GM12878 (cell line): ENCODE measurements at regions not wholly inside any gene's neighbourhood (a gene's known extent, or its start where the extent isn't known, plus 50 kb on each side); places are given as distances from the start of the nearest gene placed in this dataset.

ENCODE experiments used
- ATAC-seq: fragments of 200-7000 bp; cut with Tn5 transposase; 3 replicates; pipeline ENCODE4 v1.9.1; 2020; ENCODE audit warnings: mild to moderate bottlenecking, moderate library complexity
- BruUV-seq: library from RNA; stranded (reverse); fragments of 400-500 nt; replicated peaks from 2 replicates; lab custom pipeline; 2021; lab: Mats Ljungman, UMichigan
- CTCF ChIA-PET: fragments of 300-600 bp; sonication (Branson Sonifier 250); formaldehyde crosslinking; extraction: SDS; loops from one replicate; lab custom pipeline; 2021; ENCODE audit warnings: inconsistent platforms; lab: Yijun Ruan, JAX
- POLR2A ChIA-PET: fragments of 350-600 bp; formaldehyde crosslinking; extraction: SDS; loops from one replicate; lab custom pipeline; 2021; ENCODE audit warnings: inconsistent platforms; lab: Charles Lee
- RAD21 ChIA-PET: fragments of 300-600 bp; sonication (Branson Sonifier 250); formaldehyde crosslinking; loops from one replicate; lab custom pipeline; 2023; ENCODE audit warnings: antibody characterized with exemption; ENCODE audit not compliant: unreplicated experiment; lab: Charles Lee
- SMC1A ChIA-PET: fragments of 300-600 bp; sonication (Branson Sonifier 250); formaldehyde crosslinking; loops from one replicate; lab custom pipeline; 2023; ENCODE audit not compliant: unreplicated experiment, uncharacterized antibody; lab: Charles Lee
- DNase-seq: peaks from one replicate; pipeline ENCODE4 v3.0.0-alpha.2; 2011; ENCODE audit warnings: low read depth, low spot score
- FAIRE-seq: peaks from 3 replicates; lab custom pipeline; 2011; peaks lifted over from hg19 to GRCh38; lab: Jason Lieb, UNC
- H2AFZ ChIP-seq: 2 replicates; pipeline ENCODE4 v1.6.0; 2011; ENCODE audit warnings: low read depth, low read length, control low read depth; ENCODE audit not compliant: control insufficient read depth
- H3K27ac ChIP-seq: 2 replicates; pipeline ENCODE4 v1.5.1; 2011; ENCODE audit warnings: control low read depth; ENCODE audit not compliant: control insufficient read depth, insufficient read depth
- H3K27me3 ChIP-seq, 2 experiments: replicated peaks in 1 of 2; 2 replicates each; pipeline versions ENCODE4 v1.6.0 to v1.6.1; 2011; ENCODE audit warnings: low read length in 1 of 2; ENCODE audit not compliant: control insufficient read depth in 2 of 2, insufficient read depth in 2 of 2
- H3K36me3 ChIP-seq, 2 experiments: 2 replicates each; pipeline ENCODE4 v1.5.1; 2011; ENCODE audit warnings: low read length in 1 of 2; ENCODE audit not compliant: control insufficient read depth in 2 of 2, insufficient read depth in 2 of 2
- H3K4me1 ChIP-seq: 2 replicates; pipeline ENCODE4 v1.6.1; 2011; ENCODE audit warnings: mild to moderate bottlenecking, low read length, moderate library complexity, mixed read lengths; ENCODE audit not compliant: control insufficient read depth, insufficient read depth
- H3K4me2 ChIP-seq: 2 replicates; pipeline ENCODE4 v1.6.0; 2011; ENCODE audit warnings: control low read depth; ENCODE audit not compliant: control insufficient read depth, insufficient read depth
- H3K4me3 ChIP-seq: fragments of 200-600 bp; sonication (generic); 2 replicates; pipeline ENCODE4 v1.5.1; 2016
- H3K79me2 ChIP-seq: 2 replicates; pipeline ENCODE4 v1.6.0; 2011; ENCODE audit warnings: low read length; ENCODE audit not compliant: control insufficient read depth, insufficient read depth
- H3K9ac ChIP-seq: 2 replicates; pipeline ENCODE4 v1.8.0; 2011; ENCODE audit warnings: low read length, control low read depth, mixed read lengths; ENCODE audit not compliant: control insufficient read depth, insufficient read depth
- H3K9me3 ChIP-seq: replicated peaks from 3 replicates; pipeline ENCODE4 v1.5.1; 2011; ENCODE audit warnings: mild to moderate bottlenecking, low read length; ENCODE audit not compliant: control insufficient read depth, insufficient read depth
- H4K20me1 ChIP-seq: 2 replicates; pipeline ENCODE4 v1.6.0; 2011; ENCODE audit not compliant: control insufficient read depth, insufficient read depth
- CHD4 ChIP-seq: fragments of 200-600 bp; sonication (generic); IDR thresholded peaks from 2 replicates; pipeline ENCODE4 v1.6.1; 2016; ENCODE audit warnings: mild to moderate bottlenecking
- CREM ChIP-seq: IDR thresholded peaks from 2 replicates; pipeline ENCODE4 v1.6.1; 2014; ENCODE audit warnings: antibody characterized with exemption, low read depth
- DPF2 ChIP-seq: fragments of 450-650 bp; IDR thresholded peaks from 2 replicates; pipeline ENCODE4 v1.6.1; 2017; ENCODE audit warnings: mild to moderate bottlenecking
- FOXM1 ChIP-seq: IDR thresholded peaks from 2 replicates; pipeline ENCODE4 v1.6.1; 2012; ENCODE audit warnings: low read depth, mild to moderate bottlenecking, inconsistent platforms, low read length, moderate library complexity
- HDGF ChIP-seq: fragments of 450-650 bp; IDR thresholded peaks from 2 replicates; pipeline ENCODE4 v1.6.1; 2016; ENCODE audit warnings: antibody characterized with exemption
- IKZF2 ChIP-seq, 2 experiments: fragments of 450-650 bp; IDR thresholded peaks; 2 replicates each; pipeline ENCODE4 v1.6.1; 2017; ENCODE audit warnings: mild to moderate bottlenecking in 2 of 2, moderate library complexity in 2 of 2
- MYB ChIP-seq: fragments of 150-350 bp; IDR thresholded peaks from 2 replicates; pipeline ENCODE4 v1.6.1; 2014; ENCODE audit warnings: mild to moderate bottlenecking, low read depth, low read length, borderline replicate concordance
- POLR2AphosphoS5 ChIP-seq: IDR thresholded peaks from 2 replicates; pipeline ENCODE4 v1.6.1; 2011; ENCODE audit warnings: mild to moderate bottlenecking, low read length, inconsistent platforms
- RELA ChIP-seq: fragments of 450-650 bp; IDR thresholded peaks from 2 replicates; pipeline ENCODE4 v1.8.0; 2014; ENCODE audit warnings: borderline replicate concordance; ENCODE audit not compliant: partially characterized antibody
- SMAD1 ChIP-seq: fragments of 450-650 bp; IDR thresholded peaks from 2 replicates; pipeline ENCODE4 v1.6.1; 2018; ENCODE audit warnings: mild to moderate bottlenecking, low read depth; ENCODE audit not compliant: partially characterized antibody
- TCF12 ChIP-seq: IDR thresholded peaks from 2 replicates; pipeline ENCODE4 v1.6.1; 2011; ENCODE audit warnings: low read depth, mild to moderate bottlenecking, low read length
- YY1 ChIP-seq: IDR thresholded peaks from 2 replicates; pipeline ENCODE4 v1.6.1; 2011; ENCODE audit warnings: low read depth, mild to moderate bottlenecking, low read length
- WGBS: methylation state at CpG from one replicate; pipeline ENCODE4 v1.1.6; 2016; ENCODE audit warnings: low lambda C conversion rate; ENCODE audit not compliant: insufficient replicate concordance, insufficient coverage; ENCODE audit errors: missing lambda C conversion rate; 5-methylcytosine and 5-hydroxymethylcytosine counted together
- in situ Hi-C: fragments of 300-500 bp; cut with MboI; formaldehyde crosslinking; loops from 9 replicates; pipeline ENCODE4 v1.14.3; 2018; ENCODE audit warnings: mixed read lengths
- intact Hi-C: fragments of 100-400 bp; cut with micrococcal nuclease; formaldehyde crosslinking; loops from one replicate; pipeline ENCODE4 v1.14.2; 2022; ENCODE audit not compliant: unreplicated experiment
- TF ChIP-seq, protein P1 (sequence below): fragments of 150-350 bp; IDR thresholded peaks from 2 replicates; pipeline ENCODE4 v1.6.1; 2014; ENCODE audit warnings: mild to moderate bottlenecking, low read depth, low read length

DNA sequence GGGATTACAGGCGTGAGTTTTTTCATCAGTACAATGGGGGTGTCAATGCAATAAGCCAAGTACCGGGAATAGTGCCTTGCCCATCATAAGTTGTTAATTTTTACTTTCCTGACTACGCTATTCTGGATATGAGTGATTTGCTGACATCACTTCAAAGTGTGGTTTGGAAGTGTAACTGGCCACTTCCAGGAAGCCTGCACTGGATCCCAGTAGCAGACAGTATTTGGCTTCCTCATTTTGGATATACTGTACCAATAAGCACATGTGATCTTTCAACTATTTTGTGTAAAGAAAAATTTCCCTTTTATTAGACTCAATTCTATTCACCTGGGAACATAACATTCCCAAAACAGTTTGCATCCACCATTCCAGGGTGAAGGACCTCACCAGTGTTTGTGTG lies 417.7 kb upstream of the KLF4 start (continued):
- TF ChIP-seq DPF2 (no peak), IKZF2 (IDR thresholded peaks at IDR 0.05) (no peak)
- TF ChIP-seq, all 136 proteins: peak for 0

DNA sequence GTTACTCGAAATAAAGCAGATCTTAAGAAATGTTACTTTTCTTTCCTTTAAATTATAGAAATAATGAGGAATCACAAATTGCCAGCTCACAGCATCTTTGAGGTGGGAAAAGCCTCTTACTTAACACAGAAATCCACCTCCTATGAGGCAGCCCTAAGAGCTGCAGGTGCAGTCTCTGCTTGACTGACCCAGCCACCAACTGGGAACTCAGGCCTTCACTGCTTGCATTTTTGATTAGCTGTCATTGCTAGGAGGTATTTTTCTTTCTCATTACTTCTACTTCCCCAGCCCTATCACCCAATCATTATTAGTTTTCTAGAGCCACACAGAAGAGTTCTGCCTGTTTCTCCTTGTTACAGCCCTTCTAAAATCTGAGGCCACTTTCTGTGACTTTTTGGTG lies 416.5 kb upstream of the KLF4 start:
- FAIRE-seq (no peak), ATAC-seq (no peak), DNase-seq (no peak)
- TF ChIP-seq SMAD1 (no peak), POLR2AphosphoS5 (no peak), TCF12 (no peak), YY1 (no peak), FOXM1 (no peak), RELA (no peak), HDGF (no peak), MYB (no peak), CHD4 (no peak), CREM (no peak)
- TF ChIP-seq, protein P1, sequence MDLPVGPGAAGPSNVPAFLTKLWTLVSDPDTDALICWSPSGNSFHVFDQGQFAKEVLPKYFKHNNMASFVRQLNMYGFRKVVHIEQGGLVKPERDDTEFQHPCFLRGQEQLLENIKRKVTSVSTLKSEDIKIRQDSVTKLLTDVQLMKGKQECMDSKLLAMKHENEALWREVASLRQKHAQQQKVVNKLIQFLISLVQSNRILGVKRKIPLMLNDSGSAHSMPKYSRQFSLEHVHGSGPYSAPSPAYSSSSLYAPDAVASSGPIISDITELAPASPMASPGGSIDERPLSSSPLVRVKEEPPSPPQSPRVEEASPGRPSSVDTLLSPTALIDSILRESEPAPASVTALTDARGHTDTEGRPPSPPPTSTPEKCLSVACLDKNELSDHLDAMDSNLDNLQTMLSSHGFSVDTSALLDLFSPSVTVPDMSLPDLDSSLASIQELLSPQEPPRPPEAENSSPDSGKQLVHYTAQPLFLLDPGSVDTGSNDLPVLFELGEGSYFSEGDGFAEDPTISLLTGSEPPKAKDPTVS: no peak
- H3K9ac ChIP-seq: no peak overlapping the region
- H3K4me1 ChIP-seq: no peaks in the 10 kb centered on the region
- no peak overlapping the region for H3K4me3 ChIP-seq
- H3K27ac ChIP-seq: no peak overlapping the region
- H3K4me2 ChIP-seq: no peak overlapping the region
- intact Hi-C loops: no loop called here
- no peak overlapping the region for H2AFZ ChIP-seq
- 0% methylated on average over 1 of the region's 1 CpG for WGBS
- in situ Hi-C loops: no loop called here
- ChIA-PET RAD21 (no interaction called here), POLR2A (no interaction called here), CTCF (no interaction called here), SMC1A (interaction anchor here (1.2 kb wide), 1 partner anchor 13 kb away, joined by 4 read pairs; no protein-coding TSS in a partner anchor)
- H3K9me3 ChIP-seq: no peaks in the 10 kb centered on the region
- H3K79me2 ChIP-seq: no peaks in the 10 kb centered on the region
- no peaks in the 10 kb centered on the region for H4K20me1 ChIP-seq
- no peaks in the 10 kb centered on the region for H3K36me3 ChIP-seq
- H3K27me3 ChIP-seq: no peaks in the 10 kb centered on the region
- no TSS peak for BruUV-seq
